H9 (cell line): ENCODE measurements at regions not wholly inside any gene's neighbourhood (a gene's known extent, or its start where the extent isn't known, plus 50 kb on each side); places are given as distances from the start of the nearest gene placed in this dataset.
A peak's percentile ranks its signal among the peaks of the same experiment; 100 is the strongest.

ENCODE experiments used
- DNase-seq: peaks from one replicate; pipeline ENCODE4 v3.0.0-alpha.2; 2017
- H2AFZ ChIP-seq: one replicate; pipeline ENCODE4 v1.6.1; 2013; ENCODE audit warnings: mild to moderate bottlenecking, low read length, control low read depth, moderate library complexity
- H2AK5ac ChIP-seq: 2 replicates; pipeline ENCODE4 v1.6.1; 2013; ENCODE audit warnings: low read length, control low read depth, mixed read lengths; ENCODE audit not compliant: insufficient read length
- H2BK120ac ChIP-seq: one replicate; pipeline ENCODE4 v1.6.1; 2013; ENCODE audit warnings: low read depth, mild to moderate bottlenecking, low read length, control low read depth, inconsistent platforms; ENCODE audit not compliant: poor library complexity, severe bottlenecking
- H2BK12ac ChIP-seq: 2 replicates; pipeline ENCODE4 v1.6.1; 2013; ENCODE audit warnings: low read length, control low read depth, mixed read lengths, low read depth; ENCODE audit not compliant: insufficient read length
- H2BK15ac ChIP-seq: 2 replicates; pipeline ENCODE4 v1.6.1; 2013; ENCODE audit warnings: low read depth, low read length, control low read depth
- H2BK20ac ChIP-seq: one replicate; pipeline ENCODE4 v1.6.1; 2013; ENCODE audit warnings: low read depth, mild to moderate bottlenecking, low read length, control low read depth, inconsistent platforms; ENCODE audit not compliant: poor library complexity, severe bottlenecking
- H2BK5ac ChIP-seq: 2 replicates; pipeline ENCODE4 v1.6.1; 2013; ENCODE audit warnings: low read length, control low read depth, mixed read lengths; ENCODE audit not compliant: insufficient read length
- H3K14ac ChIP-seq: 2 replicates; pipeline ENCODE4 v1.6.1; 2013; ENCODE audit warnings: low read length, control low read depth; ENCODE audit not compliant: insufficient read depth
- H3K18ac ChIP-seq: 2 replicates; pipeline ENCODE4 v1.6.1; 2013; ENCODE audit warnings: low read depth, mild to moderate bottlenecking, mixed read lengths, low read length, control low read depth; ENCODE audit not compliant: insufficient read length
- H3K23ac ChIP-seq: 2 replicates; pipeline ENCODE4 v1.6.1; 2013; ENCODE audit warnings: low read length, control low read depth, mixed read lengths, low read depth; ENCODE audit not compliant: insufficient read length
- H3K23me2 ChIP-seq: 2 replicates; pipeline ENCODE4 v1.6.1; 2013; ENCODE audit warnings: low read depth, mild to moderate bottlenecking, mixed read lengths, low read length, control low read depth; ENCODE audit not compliant: insufficient read length, poor library complexity, severe bottlenecking
- H3K27ac ChIP-seq: 2 replicates; pipeline ENCODE4 v1.5.1; 2013; ENCODE audit warnings: low read length, control low read depth, mixed read lengths, low read depth; ENCODE audit not compliant: insufficient read length
- H3K27me3 ChIP-seq: 2 replicates; pipeline ENCODE4 v1.6.1; 2013; ENCODE audit warnings: low read length, control low read depth, inconsistent platforms; ENCODE audit not compliant: insufficient read depth
- H3K4ac ChIP-seq: 2 replicates; pipeline ENCODE4 v1.6.1; 2013; ENCODE audit warnings: low read depth, mild to moderate bottlenecking, control low read depth, inconsistent platforms, low read length, moderate library complexity
- H3K4me1 ChIP-seq: 2 replicates; pipeline ENCODE4 v1.6.1; 2013; ENCODE audit warnings: low read length, control low read depth, inconsistent platforms; ENCODE audit not compliant: insufficient read depth
- H3K4me2 ChIP-seq: 2 replicates; pipeline ENCODE4 v1.6.1; 2013; ENCODE audit warnings: low read length, control low read depth, mixed read lengths; ENCODE audit not compliant: insufficient read length, insufficient read depth
- H3K56ac ChIP-seq: 2 replicates; pipeline ENCODE4 v1.6.1; 2013; ENCODE audit warnings: low read depth, mild to moderate bottlenecking, mixed read lengths, low read length, control low read depth; ENCODE audit not compliant: insufficient read length
- H3K79me1 ChIP-seq: 2 replicates; pipeline ENCODE4 v1.6.1; 2013; ENCODE audit warnings: low read depth, mild to moderate bottlenecking, moderate library complexity, low read length, control low read depth, inconsistent platforms; ENCODE audit not compliant: insufficient read depth, poor library complexity, severe bottlenecking
- H3K79me2 ChIP-seq: 2 replicates; pipeline ENCODE4 v1.6.1; 2013; ENCODE audit warnings: low read length, control low read depth, inconsistent platforms; ENCODE audit not compliant: insufficient read depth
- H3K9ac ChIP-seq: 2 replicates; pipeline ENCODE4 v1.6.1; 2013; ENCODE audit warnings: low read length, control low read depth, mixed read lengths; ENCODE audit not compliant: insufficient read length; ENCODE audit errors: extremely low read depth
- H3K9me3 ChIP-seq: one replicate; pipeline ENCODE4 v1.6.1; 2013; ENCODE audit warnings: low read depth, low read length, inconsistent platforms; ENCODE audit not compliant: control insufficient read depth
- H3T11ph ChIP-seq: one replicate; pipeline ENCODE4 v1.6.1; 2013; ENCODE audit warnings: mild to moderate bottlenecking, low read length, control low read depth, inconsistent platforms
- H4K20me1 ChIP-seq: one replicate; pipeline ENCODE4 v1.6.1; 2013; ENCODE audit not compliant: control insufficient read depth, insufficient read length, insufficient read depth
- H4K5ac ChIP-seq: 2 replicates; pipeline ENCODE4 v1.6.1; 2013; ENCODE audit warnings: low read depth, mild to moderate bottlenecking, mixed read lengths, low read length, control low read depth; ENCODE audit not compliant: insufficient read length
- H4K8ac ChIP-seq: replicated peaks from 2 replicates; pipeline ENCODE4 v1.6.1; 2013; ENCODE audit warnings: low read length, control low read depth, mixed read lengths, low read depth; ENCODE audit not compliant: insufficient read length
- H4K91ac ChIP-seq: 2 replicates; pipeline ENCODE4 v1.6.1; 2013; ENCODE audit warnings: low read depth, mild to moderate bottlenecking, moderate library complexity, mixed read lengths, low read length, control low read depth; ENCODE audit not compliant: insufficient read length
- H3K27ac Mint-ChIP-seq, 3 experiments: 2 replicates in 2 of 3; 3 replicates in 1 of 3; pipeline ENCODE4 v1.8.0; 2020 to 2021; ENCODE audit warnings: mixed read lengths in 3 of 3, mild to moderate bottlenecking in 1 of 3, moderate library complexity in 1 of 3
- H3K27me3 Mint-ChIP-seq: 2 replicates; pipeline ENCODE4 v1.8.0; 2021; ENCODE audit warnings: low read depth, mild to moderate bottlenecking, moderate library complexity, mixed read lengths
- H3K36me3 Mint-ChIP-seq, 3 experiments: 2 replicates in 2 of 3; 3 replicates in 1 of 3; pipeline ENCODE4 v1.8.0; 2020 to 2021; ENCODE audit warnings: low read depth in 3 of 3, mixed read lengths in 3 of 3; ENCODE audit not compliant: insufficient read depth in 1 of 3
- H3K4me1 Mint-ChIP-seq, 2 experiments: 2 replicates each; pipeline ENCODE4 v1.8.0; 2020; ENCODE audit warnings: mixed read lengths in 2 of 2
- H3K4me3 Mint-ChIP-seq, 2 experiments: 2 replicates in 1 of 2; 3 replicates in 1 of 2; pipeline ENCODE4 v1.8.0; 2020 to 2021; ENCODE audit warnings: mild to moderate bottlenecking in 2 of 2, mixed read lengths in 2 of 2, moderate library complexity in 1 of 2
- H3K9me3 Mint-ChIP-seq, 2 experiments: 2 replicates in 1 of 2; 3 replicates in 1 of 2; pipeline ENCODE4 v1.8.0; 2020; ENCODE audit warnings: mild to moderate bottlenecking in 2 of 2, mixed read lengths in 2 of 2, moderate library complexity in 1 of 2
- WGBS: extraction: QIAGEN DNeasy Blood & Tissue Kit; methylation state at CpG from one replicate; pipeline ENCODE4 v1.1.7; 2013; ENCODE audit warnings: missing lambda C conversion rate, low lambda C conversion rate, mixed read lengths; ENCODE audit not compliant: insufficient read length; ENCODE audit errors: extremely low coverage; 5-methylcytosine and 5-hydroxymethylcytosine counted together
- TF ChIP-seq, protein P1 (sequence below): fragments of 200-600 bp; sonication (generic); conservative IDR thresholded peaks from 3 replicates; pipeline ENCODE4 v1.8.0; 2021; ENCODE audit warnings: antibody characterized with exemption, mild to moderate bottlenecking

DNA sequence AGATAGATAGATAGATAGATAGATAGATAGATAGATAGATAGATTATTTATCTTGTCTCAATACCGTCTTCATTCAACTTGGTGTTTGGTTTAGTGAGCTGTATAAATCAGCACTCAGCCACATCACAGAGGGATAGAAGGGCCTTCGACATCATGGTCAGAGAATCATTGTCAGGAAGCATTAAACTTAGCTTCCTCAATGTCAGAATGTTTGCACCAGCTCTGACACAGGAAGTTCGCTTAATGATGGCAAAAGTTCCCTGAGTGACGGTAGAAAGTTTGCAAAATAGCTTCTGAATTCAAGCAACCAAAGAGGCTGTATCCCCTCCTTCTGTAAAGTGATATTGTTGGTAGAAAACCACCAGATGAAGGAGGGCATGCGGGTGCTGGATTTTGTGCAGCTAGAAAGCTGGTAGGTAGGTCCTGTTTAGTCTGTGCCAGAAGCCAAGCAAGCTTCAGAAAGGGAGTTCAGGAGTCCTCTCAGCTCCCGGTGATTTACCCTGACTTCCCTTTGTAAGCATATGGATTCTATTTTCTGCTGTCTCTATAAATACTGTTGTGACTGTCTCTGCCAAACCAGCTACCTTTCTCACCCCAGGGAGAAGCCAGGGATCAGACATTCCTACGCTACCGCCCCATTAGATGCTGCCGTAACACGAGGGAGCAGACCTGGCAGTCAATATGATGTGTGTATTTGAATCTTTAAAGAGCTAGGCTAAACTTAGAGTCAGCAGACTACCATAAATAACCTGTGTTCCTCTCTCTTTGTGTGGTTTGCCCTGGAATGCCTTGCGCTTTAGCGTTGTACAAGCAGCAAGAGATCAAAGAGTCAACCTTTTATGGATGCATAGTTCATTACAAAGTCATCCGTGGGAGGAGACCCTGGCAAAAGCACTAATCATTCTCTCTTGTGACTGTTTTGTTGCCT, 200.5 kb upstream of the KIAA1217 start:
- DNase-seq = no peak
- H2AFZ ChIP-seq = no peak overlapping the region
- no peaks in the 10 kb centered on the region for H3K9me3 ChIP-seq
- H3K4ac ChIP-seq = no peak overlapping the region
- H3K79me1 ChIP-seq = no peaks in the 10 kb centered on the region
- no peak overlapping the region for H3K9ac ChIP-seq
- H3K27me3 ChIP-seq = no peaks in the 10 kb centered on the region
- H3K23me2 ChIP-seq = no peaks in the 10 kb centered on the region
- H2BK20ac ChIP-seq = no peak overlapping the region
- TF ChIP-seq, protein P1, sequence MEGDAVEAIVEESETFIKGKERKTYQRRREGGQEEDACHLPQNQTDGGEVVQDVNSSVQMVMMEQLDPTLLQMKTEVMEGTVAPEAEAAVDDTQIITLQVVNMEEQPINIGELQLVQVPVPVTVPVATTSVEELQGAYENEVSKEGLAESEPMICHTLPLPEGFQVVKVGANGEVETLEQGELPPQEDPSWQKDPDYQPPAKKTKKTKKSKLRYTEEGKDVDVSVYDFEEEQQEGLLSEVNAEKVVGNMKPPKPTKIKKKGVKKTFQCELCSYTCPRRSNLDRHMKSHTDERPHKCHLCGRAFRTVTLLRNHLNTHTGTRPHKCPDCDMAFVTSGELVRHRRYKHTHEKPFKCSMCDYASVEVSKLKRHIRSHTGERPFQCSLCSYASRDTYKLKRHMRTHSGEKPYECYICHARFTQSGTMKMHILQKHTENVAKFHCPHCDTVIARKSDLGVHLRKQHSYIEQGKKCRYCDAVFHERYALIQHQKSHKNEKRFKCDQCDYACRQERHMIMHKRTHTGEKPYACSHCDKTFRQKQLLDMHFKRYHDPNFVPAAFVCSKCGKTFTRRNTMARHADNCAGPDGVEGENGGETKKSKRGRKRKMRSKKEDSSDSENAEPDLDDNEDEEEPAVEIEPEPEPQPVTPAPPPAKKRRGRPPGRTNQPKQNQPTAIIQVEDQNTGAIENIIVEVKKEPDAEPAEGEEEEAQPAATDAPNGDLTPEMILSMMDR = no peak
- no peak overlapping the region for H4K8ac ChIP-seq
- H3K4me3 Mint-ChIP-seq = no peak overlapping the region
- no peak overlapping the region for H3T11ph ChIP-seq
- H3K36me3 Mint-ChIP-seq = no peaks in the 10 kb centered on the region
- H3K4me1 Mint-ChIP-seq = peaks cover 23% of the 10 kb centered on the region in 2 experiments
- no peaks in the 10 kb centered on the region for H3K9me3 Mint-ChIP-seq
- peak overlapping the region in 2 of 3 experiments; percentile 12 to 59; a peak in 2 of 7 replicates for H3K27ac Mint-ChIP-seq
- H3K23ac ChIP-seq = no peak overlapping the region
- no peak overlapping the region for H4K91ac ChIP-seq
- no peak overlapping the region for H3K56ac ChIP-seq
- no peaks in the 10 kb centered on the region for H3K27me3 Mint-ChIP-seq
- H4K20me1 ChIP-seq = no peaks in the 10 kb centered on the region
- H2BK15ac ChIP-seq = no peak overlapping the region
- no peak overlapping the region for H3K4me2 ChIP-seq
- no peak overlapping the region for H2BK12ac ChIP-seq
- no peak overlapping the region for H3K18ac ChIP-seq
- H3K27ac ChIP-seq = no peak overlapping the region
- no peak overlapping the region for H2BK120ac ChIP-seq
- WGBS = no CpG with 5 or more reads among the region's 13 CpGs
- peaks cover 5% of the 10 kb centered on the region; the same call in 1 of the 2 replicates for H3K4me1 ChIP-seq
- H2BK5ac ChIP-seq = no peak overlapping the region
- H3K14ac ChIP-seq = no peak overlapping the region
- no peak overlapping the region for H4K5ac ChIP-seq
- H2AK5ac ChIP-seq = no peak overlapping the region
- no peaks in the 10 kb centered on the region for H3K79me2 ChIP-seq
